Neural progenitor cell (in vitro differentiated cells): ENCODE measurements at regions not wholly inside any gene's neighbourhood (a gene's known extent, or its start where the extent isn't known, plus 50 kb on each side); places are given as distances from the start of the nearest gene placed in this dataset.

Source experiments
- CTCF ChIP-seq: fragments of 200-600 bp; sonication (generic); IDR thresholded peaks from 2 replicates; pipeline ENCODE4 v1.5.1; 2017; ENCODE audit warnings: antibody characterized with exemption, mild to moderate bottlenecking
- EZH2 ChIP-seq: fragments of 200-600 bp; sonication (generic); IDR thresholded peaks from 2 replicates; pipeline ENCODE4 v1.6.1; 2017; ENCODE audit warnings: antibody characterized with exemption, mild to moderate bottlenecking, moderate library complexity
- EZH2phosphoT487 ChIP-seq: fragments of 200-600 bp; sonication (generic); IDR thresholded peaks from 2 replicates; pipeline ENCODE4 v1.6.1; 2017; ENCODE audit warnings: antibody characterized with exemption

GRCh38 chr14:95817271-95817670, 59.4 kb upstream of the TUNAR start:
- no peak for TF ChIP-seq CTCF
- no peak for TF ChIP-seq EZH2
- no peak for TF ChIP-seq EZH2phosphoT487
